IMR-90 (cell line): ENCODE measurements at regions not wholly inside any gene's neighbourhood (a gene's known extent, or its start where the extent isn't known, plus 50 kb on each side); places are given as distances from the start of the nearest gene placed in this dataset.

Experiments
- ATAC-seq: fragments of 200-7000 bp; cut with Tn5 transposase; 2 replicates; pipeline ENCODE4 v1.9.1; 2020; ENCODE audit warnings: low read depth, mild to moderate bottlenecking, moderate library complexity
- BruUV-seq: library from RNA; stranded (reverse); fragments of 400-500 nt; replicated peaks from 2 replicates; lab custom pipeline; 2021; lab: Mats Ljungman, UMichigan
- CTCF ChIA-PET: fragments of 300-600 bp; formaldehyde crosslinking; extraction: SDS; loops from one replicate; lab custom pipeline; 2021; ENCODE audit warnings: antibody characterized with exemption; lab: Yijun Ruan, JAX
- POLR2A ChIA-PET: fragments of 300-600 bp; sonication (Branson Sonifier 250); formaldehyde crosslinking; loops from one replicate; lab custom pipeline; 2022; ENCODE audit warnings: antibody characterized with exemption; ENCODE audit not compliant: unreplicated experiment; lab: Charles Lee
- DNase-seq: peaks from one replicate; pipeline ENCODE4 v3.0.0; 2013
- H2AFZ ChIP-seq: replicated peaks from 2 replicates; pipeline ENCODE3; 2013; ENCODE audit warnings: low read length, mild to moderate bottlenecking; ENCODE audit not compliant: poor library complexity
- H2AK5ac ChIP-seq: 2 replicates; pipeline ENCODE4 v1.6.1; 2013; ENCODE audit warnings: low read depth, low read length, inconsistent platforms
- H2AK9ac ChIP-seq: replicated peaks from 2 replicates; pipeline ENCODE3; 2013; ENCODE audit warnings: mild to moderate bottlenecking, low read depth, low read length, moderate library complexity; ENCODE audit not compliant: poor library complexity
- H2BK120ac ChIP-seq: 2 replicates; pipeline ENCODE4 v1.6.1; 2013; ENCODE audit warnings: low read depth, low read length, inconsistent platforms
- H2BK15ac ChIP-seq: 3 replicates; pipeline ENCODE4 v1.6.1; 2013; ENCODE audit warnings: low read depth, low read length, inconsistent platforms
- H2BK20ac ChIP-seq: 2 replicates; pipeline ENCODE4 v1.6.1; 2013; ENCODE audit warnings: low read depth, mild to moderate bottlenecking, inconsistent platforms, low read length, moderate library complexity
- H2BK5ac ChIP-seq: 2 replicates; pipeline ENCODE4 v1.6.1; 2013; ENCODE audit warnings: mild to moderate bottlenecking, low read depth, low read length, inconsistent platforms; ENCODE audit not compliant: poor library complexity, severe bottlenecking
- H3K14ac ChIP-seq: replicated peaks from 2 replicates; pipeline ENCODE4 v1.6.1; 2013; ENCODE audit warnings: low read depth, low read length, inconsistent platforms
- H3K18ac ChIP-seq: 2 replicates; pipeline ENCODE4 v1.6.1; 2013; ENCODE audit warnings: low read depth, low read length, control low read depth
- H3K23ac ChIP-seq: 2 replicates; pipeline ENCODE4 v1.6.1; 2013; ENCODE audit warnings: low read depth, low read length, inconsistent platforms
- H3K27ac ChIP-seq: 2 replicates; pipeline ENCODE4 v1.5.1; 2013; ENCODE audit warnings: mild to moderate bottlenecking, control low read depth, low read length; ENCODE audit not compliant: insufficient read depth
- H3K27me3 ChIP-seq: 2 replicates; pipeline ENCODE4 v1.6.1; 2013; ENCODE audit warnings: low read length; ENCODE audit not compliant: control insufficient read depth, insufficient read depth
- H3K36me3 ChIP-seq: 2 replicates; pipeline ENCODE4 v1.6.1; 2013; ENCODE audit warnings: low read length, mixed read lengths; ENCODE audit not compliant: control insufficient read depth, insufficient read depth
- H3K4ac ChIP-seq: 2 replicates; pipeline ENCODE4 v1.6.1; 2013; ENCODE audit warnings: low read depth, low read length, inconsistent platforms
- H3K4me1 ChIP-seq: 2 replicates; pipeline ENCODE4 v1.6.1; 2013; ENCODE audit warnings: low read length, mixed read lengths; ENCODE audit not compliant: control insufficient read depth, insufficient read depth
- H3K4me2 ChIP-seq: 2 replicates; pipeline ENCODE4 v1.6.1; 2013; ENCODE audit warnings: low read depth, mild to moderate bottlenecking, control low read depth, low read length, moderate library complexity
- H3K4me3 ChIP-seq: 2 replicates; pipeline ENCODE4 v1.5.1; 2013; ENCODE audit warnings: low read depth, mild to moderate bottlenecking, control low read depth, low read length, moderate library complexity; ENCODE audit not compliant: insufficient read depth
- H3K56ac ChIP-seq: 2 replicates; pipeline ENCODE4 v1.6.1; 2013; ENCODE audit warnings: low read length, inconsistent platforms; ENCODE audit not compliant: insufficient read depth; ENCODE audit errors: extremely low read depth
- H3K79me1 ChIP-seq, 2 experiments: 2 replicates each; pipeline ENCODE4 v1.6.1; 2013; ENCODE audit warnings: low read length in 2 of 2, inconsistent platforms in 1 of 2, low read depth in 1 of 2
- H3K9ac ChIP-seq: 2 replicates; pipeline ENCODE4 v1.6.1; 2013; ENCODE audit warnings: low read depth, low read length, control low read depth
- H3K9me1 ChIP-seq: 2 replicates; pipeline ENCODE4 v1.6.1; 2013; ENCODE audit warnings: low read length, inconsistent platforms; ENCODE audit not compliant: insufficient read depth
- H3K9me3 ChIP-seq: 2 replicates; pipeline ENCODE4 v1.6.1; 2013; ENCODE audit warnings: low read length; ENCODE audit not compliant: control insufficient read depth, insufficient read depth
- H4K20me1 ChIP-seq: 2 replicates; pipeline ENCODE4 v1.6.1; 2013; ENCODE audit warnings: low read length, inconsistent platforms; ENCODE audit not compliant: insufficient read depth
- H4K5ac ChIP-seq: 2 replicates; pipeline ENCODE4 v1.6.1; 2013; ENCODE audit warnings: mild to moderate bottlenecking, low read depth, low read length, control low read depth
- H4K8ac ChIP-seq, 2 experiments: 2 replicates each; pipeline ENCODE4 v1.6.1; 2013; ENCODE audit warnings: low read depth in 2 of 2, low read length in 2 of 2, control low read depth in 1 of 2, inconsistent platforms in 1 of 2
- H4K91ac ChIP-seq: 2 replicates; pipeline ENCODE4 v1.6.1; 2013; ENCODE audit warnings: low read depth, low read length, inconsistent platforms; ENCODE audit not compliant: insufficient read depth
- BHLHE40 ChIP-seq: fragments of 150-350 bp; IDR thresholded peaks from 2 replicates; pipeline ENCODE4 v1.6.1; 2016; ENCODE audit warnings: mild to moderate bottlenecking, low read depth, low read length
- CHD1 ChIP-seq: IDR thresholded peaks from 2 replicates; pipeline ENCODE4 v1.6.1; 2012; ENCODE audit warnings: low read depth, low read length, improper control_type of control experiment
- MAFK ChIP-seq: IDR thresholded peaks from 2 replicates; pipeline ENCODE4 v1.6.1; 2012; ENCODE audit warnings: low read depth, low read length, improper control_type of control experiment
- MAZ ChIP-seq: IDR thresholded peaks from 2 replicates; pipeline ENCODE4 v1.6.1; 2012; ENCODE audit warnings: low read depth, mild to moderate bottlenecking, low read length, improper control_type of control experiment, moderate library complexity, borderline replicate concordance
- POLR2A ChIP-seq: IDR thresholded peaks from 2 replicates; pipeline ENCODE4 v1.6.1; 2012; ENCODE audit warnings: mild to moderate bottlenecking, low read depth, low read length
- WGBS, 2 experiments: methylation state at CpG; one replicate each; pipeline versions ENCODE4 v1.1.5 to v1.1.7; 2013; ENCODE audit warnings: missing lambda C conversion rate in 2 of 2; ENCODE audit not compliant: insufficient read length in 1 of 2; ENCODE audit errors: extremely low coverage in 2 of 2; 5-methylcytosine and 5-hydroxymethylcytosine counted together
- dilution Hi-C: fragments of 300-500 bp; cut with HindIII; formaldehyde crosslinking; loops from one replicate; pipeline ENCODE4 v1.14.3; 2018; ENCODE audit warnings: low sequenced_read_pairs; ENCODE audit not compliant: unreplicated experiment
- in situ Hi-C: fragments of 300-500 bp; cut with MboI; formaldehyde crosslinking; loops from 3 replicates; pipeline ENCODE4 v1.14.3; 2019; ENCODE audit warnings: low sequenced_read_pairs, inconsistent platforms, mixed read lengths
- intact Hi-C: fragments of 100-400 bp; cut with micrococcal nuclease; formaldehyde crosslinking; loops from 2 replicates; pipeline ENCODE4 v1.10.0; 2022
- TF ChIP-seq, protein P1 (sequence below): fragments of 150-350 bp; IDR thresholded peaks from 2 replicates; pipeline ENCODE4 v1.6.1; 2017; ENCODE audit warnings: mild to moderate bottlenecking, antibody characterized with exemption, low read length, low read depth

DNA sequence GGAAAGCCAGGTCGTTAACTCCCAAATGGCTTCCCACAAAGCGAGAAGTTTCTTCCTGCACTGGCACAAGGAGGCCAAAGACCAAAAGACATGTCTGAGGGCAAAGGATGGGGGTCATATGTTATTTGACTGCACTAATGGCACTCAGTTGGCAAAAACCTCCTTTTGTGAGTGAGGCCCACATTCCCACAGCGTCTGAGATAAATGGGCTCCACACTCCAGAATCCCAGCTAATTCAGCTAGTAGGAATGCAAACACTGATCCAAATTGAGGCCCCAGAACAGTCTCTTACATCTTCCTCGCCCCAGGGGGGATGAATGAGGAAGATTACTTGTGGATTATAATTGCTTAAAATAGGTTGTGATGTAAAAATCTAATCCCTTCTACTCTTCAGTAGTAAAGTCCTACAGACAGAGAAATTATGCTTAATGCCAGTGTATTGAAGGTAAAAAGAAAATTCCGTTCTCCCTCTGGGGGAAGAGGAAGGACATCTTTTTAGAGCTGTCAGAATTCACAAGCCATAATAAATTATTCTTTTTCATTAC lies 86.4 kb upstream of the PIWIL1 start:
- in situ Hi-C loops (no loop called here), dilution Hi-C loops (no loop called here), intact Hi-C loops (no loop called here)
- Histone ChIP-seq H2BK20ac (no peak overlapping the region), H3K27ac (no peak overlapping the region), H3K14ac (no peak overlapping the region), H3K23ac (no peak overlapping the region), H3K4me2 (no peak overlapping the region), H4K5ac (no peak overlapping the region), H3K56ac (no peak overlapping the region), H3K27me3 (no peaks in the 10 kb centered on the region), H2BK15ac (no peak overlapping the region), H3K18ac (no peak overlapping the region), H3K9me3 (peaks cover 29% of the 10 kb centered on the region), H3K9me1 (no peaks in the 10 kb centered on the region), H2BK5ac (no peak overlapping the region), H2BK120ac (no peak overlapping the region), H3K36me3 (no peaks in the 10 kb centered on the region), H4K8ac (no peak overlapping the region), H3K9ac (no peak overlapping the region), H3K4ac (no peak overlapping the region), H2AK5ac (no peak overlapping the region), H4K91ac (no peak overlapping the region), H3K4me3 (no peak overlapping the region), H4K20me1 (no peaks in the 10 kb centered on the region), H2AFZ (no peak overlapping the region), H3K79me1 (no peaks in the 10 kb centered on the region), H3K4me1 (no peaks in the 10 kb centered on the region), H2AK9ac (no peak overlapping the region)
- CTCF ChIA-PET = no interaction called here
- no TSS peak for BruUV-seq
- no CpG with 5 or more reads among the region's 5 CpGs for WGBS, 2 experiments
- TF ChIP-seq MAFK = no peak
- TF ChIP-seq BHLHE40 = no peak
- TF ChIP-seq POLR2A = no peak
- no peak for TF ChIP-seq CHD1
- no peak for TF ChIP-seq MAZ
- TF ChIP-seq, protein P1, sequence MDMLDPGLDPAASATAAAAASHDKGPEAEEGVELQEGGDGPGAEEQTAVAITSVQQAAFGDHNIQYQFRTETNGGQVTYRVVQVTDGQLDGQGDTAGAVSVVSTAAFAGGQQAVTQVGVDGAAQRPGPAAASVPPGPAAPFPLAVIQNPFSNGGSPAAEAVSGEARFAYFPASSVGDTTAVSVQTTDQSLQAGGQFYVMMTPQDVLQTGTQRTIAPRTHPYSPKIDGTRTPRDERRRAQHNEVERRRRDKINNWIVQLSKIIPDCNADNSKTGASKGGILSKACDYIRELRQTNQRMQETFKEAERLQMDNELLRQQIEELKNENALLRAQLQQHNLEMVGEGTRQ = no peak
- DNase-seq (no peak), ATAC-seq (no peak)
- POLR2A ChIA-PET = no interaction called here
